ENCODE measurements at regions not wholly inside any gene's neighbourhood (a gene's known extent, or its start where the extent isn't known, plus 50 kb on each side); places are given as distances from the start of the nearest gene placed in this dataset.

- TF ChIP-seq CTCF (IDR thresholded peaks at IDR 0.05; ENCODE audit: low read length) (no peak), EZH2 (IDR thresholded peaks at IDR 0.05; ENCODE audit: borderline replicate concordance, low read length) (no peak)
Measured at GRCh38 chr1:34369701-34370455, 193.2 kb downstream of the C1orf94 start.
